HL-60 (cell line): ENCODE measurements at regions not wholly inside any gene's neighbourhood (a gene's known extent, or its start where the extent isn't known, plus 50 kb on each side); places are given as distances from the start of the nearest gene placed in this dataset.

Source experiments
- DNase-seq, 2 experiments: peaks; one replicate each; pipeline ENCODE4 v3.0.0-alpha.2; 2010 to 2020; ENCODE audit warnings: low read depth in 1 of 2, low spot score in 1 of 2
- H3K27ac ChIP-seq: fragments of 250-450 bp; sonication (Bioruptor Pico); replicated peaks from 2 replicates; pipeline ENCODE4 v1.5.1; 2020; ENCODE audit warnings: mild to moderate bottlenecking, moderate library complexity
- H3K27me3 ChIP-seq: fragments of 250-450 bp; sonication (Bioruptor Pico); 2 replicates; pipeline ENCODE4 v1.5.1; 2021; ENCODE audit warnings: mild to moderate bottlenecking, moderate library complexity; ENCODE audit not compliant: insufficient read depth, poor library complexity, severe bottlenecking
- H3K4me3 ChIP-seq: replicated peaks from 2 replicates; pipeline ENCODE4 v1.5.1; 2011; ENCODE audit warnings: mild to moderate bottlenecking, control low read depth, low read length; ENCODE audit not compliant: insufficient read depth
- GABPA ChIP-seq: IDR thresholded peaks from 2 replicates; pipeline ENCODE4 v1.6.1; 2012; ENCODE audit warnings: low read depth
- POLR2AphosphoS5 ChIP-seq: IDR thresholded peaks from 2 replicates; pipeline ENCODE4 v1.6.1; 2012; ENCODE audit warnings: low read depth
- REST ChIP-seq: IDR thresholded peaks from 2 replicates; pipeline ENCODE4 v1.6.1; 2012; ENCODE audit warnings: low read depth; ENCODE audit not compliant: insufficient replicate concordance
- SPI1 ChIP-seq: IDR thresholded peaks from 2 replicates; pipeline ENCODE4 v1.6.1; 2012; ENCODE audit warnings: low read depth, mild to moderate bottlenecking, borderline replicate concordance
- TF ChIP-seq, protein P1 (sequence below): IDR thresholded peaks from one replicate; pipeline ENCODE4 v1.5.1; 2011; ENCODE audit warnings: low read length, control low read depth, inconsistent platforms; ENCODE audit not compliant: insufficient read depth

- no peak overlapping the region for H3K27ac ChIP-seq
- DNase-seq, result no peak
- TF ChIP-seq GABPA (no peak), SPI1 (no peak), POLR2AphosphoS5 (no peak), REST (no peak)
- TF ChIP-seq, protein P1, sequence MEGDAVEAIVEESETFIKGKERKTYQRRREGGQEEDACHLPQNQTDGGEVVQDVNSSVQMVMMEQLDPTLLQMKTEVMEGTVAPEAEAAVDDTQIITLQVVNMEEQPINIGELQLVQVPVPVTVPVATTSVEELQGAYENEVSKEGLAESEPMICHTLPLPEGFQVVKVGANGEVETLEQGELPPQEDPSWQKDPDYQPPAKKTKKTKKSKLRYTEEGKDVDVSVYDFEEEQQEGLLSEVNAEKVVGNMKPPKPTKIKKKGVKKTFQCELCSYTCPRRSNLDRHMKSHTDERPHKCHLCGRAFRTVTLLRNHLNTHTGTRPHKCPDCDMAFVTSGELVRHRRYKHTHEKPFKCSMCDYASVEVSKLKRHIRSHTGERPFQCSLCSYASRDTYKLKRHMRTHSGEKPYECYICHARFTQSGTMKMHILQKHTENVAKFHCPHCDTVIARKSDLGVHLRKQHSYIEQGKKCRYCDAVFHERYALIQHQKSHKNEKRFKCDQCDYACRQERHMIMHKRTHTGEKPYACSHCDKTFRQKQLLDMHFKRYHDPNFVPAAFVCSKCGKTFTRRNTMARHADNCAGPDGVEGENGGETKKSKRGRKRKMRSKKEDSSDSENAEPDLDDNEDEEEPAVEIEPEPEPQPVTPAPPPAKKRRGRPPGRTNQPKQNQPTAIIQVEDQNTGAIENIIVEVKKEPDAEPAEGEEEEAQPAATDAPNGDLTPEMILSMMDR, result no peak
- H3K27me3 ChIP-seq, result no peaks in the 10 kb centered on the region
- no peak overlapping the region for H3K4me3 ChIP-seq
Measured at GRCh38 chr5:73265641-73266040, 92.6 kb downstream of the TMEM174 start.

DNA sequence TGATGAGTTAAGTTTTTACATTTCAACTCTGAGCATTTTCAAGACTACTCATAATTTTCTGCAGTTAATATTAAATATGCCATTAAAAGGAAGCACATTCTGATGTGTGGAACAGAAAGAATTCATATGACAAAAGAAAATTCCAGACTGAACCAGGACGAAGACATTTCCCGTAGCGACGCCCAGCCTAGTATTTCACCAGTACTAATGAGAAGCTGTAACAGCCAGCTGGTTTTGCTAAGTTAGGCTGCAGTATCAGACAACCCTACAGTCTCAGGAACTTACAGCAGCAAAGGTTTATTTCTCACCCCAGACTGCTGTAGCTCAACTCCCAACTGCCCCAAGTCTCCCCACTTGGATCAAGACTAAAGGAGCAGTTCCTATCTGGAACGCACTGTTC, 91.6 kb downstream of the TMEM174 start:
- no peak for DNase-seq
- H3K27me3 ChIP-seq, result no peaks in the 10 kb centered on the region
- no peak overlapping the region for H3K4me3 ChIP-seq
- TF ChIP-seq REST (no peak), GABPA (no peak), SPI1 (no peak), POLR2AphosphoS5 (no peak)
- TF ChIP-seq, protein P1, result no peak
- H3K27ac ChIP-seq, result no peak overlapping the region

- DNase-seq, result no peak
- TF ChIP-seq SPI1, result no peak
- no peak for TF ChIP-seq GABPA
- TF ChIP-seq, protein P1, result no peak
- no peak for TF ChIP-seq REST
- TF ChIP-seq POLR2AphosphoS5, result no peak
- no peak overlapping the region for H3K27ac ChIP-seq
- H3K4me3 ChIP-seq, result no peak overlapping the region
- no peaks in the 10 kb centered on the region for H3K27me3 ChIP-seq
Measured at GRCh38 chr5:73263001-73263710, 90.2 kb downstream of the TMEM174 start.
